Calu3 (cell line): ENCODE measurements at regions not wholly inside any gene's neighbourhood (a gene's known extent, or its start where the extent isn't known, plus 50 kb on each side); places are given as distances from the start of the nearest gene placed in this dataset.
A peak's percentile ranks its signal among the peaks of the same experiment; 100 is the strongest.
"Not testable (repeated sequence)": the region's sequence is repeated elsewhere in the genome, so short reads cannot be mapped to it uniquely, and the experiment has no call there.

Experiments used
- BruUV-seq: library from RNA; stranded (reverse); fragments of 400-500 nt; replicated peaks from 2 replicates; lab custom pipeline; 2021; lab: Mats Ljungman, UMichigan
- CTCF ChIA-PET: fragments of 300-600 bp; sonication (Branson Sonifier 250); formaldehyde crosslinking; loops from one replicate; lab custom pipeline; 2022; ENCODE audit warnings: antibody characterized with exemption; lab: Charles Lee
- DNase-seq: peaks from one replicate; pipeline ENCODE4 v3.0.0; 2022
- H3K27ac Mint-ChIP-seq: one replicate; pipeline ENCODE4 v1.8.0; 2022; ENCODE audit warnings: mixed read lengths; ENCODE audit not compliant: unreplicated experiment
- H3K27me3 Mint-ChIP-seq: one replicate; pipeline ENCODE4 v1.8.0; 2022; ENCODE audit warnings: mixed read lengths; ENCODE audit not compliant: unreplicated experiment
- H3K36me3 Mint-ChIP-seq: one replicate; pipeline ENCODE4 v1.8.0; 2022; ENCODE audit warnings: mild to moderate bottlenecking, moderate library complexity, mixed read lengths; ENCODE audit not compliant: insufficient read depth, unreplicated experiment
- H3K4me1 Mint-ChIP-seq: one replicate; pipeline ENCODE4 v1.8.0; 2022; ENCODE audit warnings: mild to moderate bottlenecking, low read depth, mixed read lengths; ENCODE audit not compliant: unreplicated experiment
- H3K4me3 Mint-ChIP-seq: one replicate; pipeline ENCODE4 v1.8.0; 2022; ENCODE audit warnings: mild to moderate bottlenecking, low read depth, moderate library complexity, mixed read lengths; ENCODE audit not compliant: unreplicated experiment
- H3K9me3 Mint-ChIP-seq: one replicate; pipeline ENCODE4 v1.8.0; 2022; ENCODE audit warnings: low read depth, mixed read lengths; ENCODE audit not compliant: unreplicated experiment
- intact Hi-C: fragments of 100-400 bp; cut with micrococcal nuclease; formaldehyde crosslinking; loops from one replicate; pipeline ENCODE4 v1.10.0; 2022; ENCODE audit not compliant: unreplicated experiment
- TF ChIP-seq, protein P1 (sequence below): fragments of 200-600 bp; IDR thresholded peaks from one replicate; pipeline ENCODE4 v1.8.0; 2022; ENCODE audit warnings: antibody characterized with exemption; ENCODE audit not compliant: unreplicated experiment

GRCh38 chr7:65582518-65583119 lies 209.0 kb downstream of the ZNF92 start:
- DNase-seq, H3K27ac Mint-ChIP-seq, intact Hi-C loops, H3K9me3 Mint-ChIP-seq, H3K36me3 Mint-ChIP-seq, BruUV-seq, H3K4me1 Mint-ChIP-seq, CTCF ChIA-PET, H3K4me3 Mint-ChIP-seq: not testable (repeated sequence)
- H3K27me3 Mint-ChIP-seq: peaks cover 12% of the 10 kb centered on the region

DNA sequence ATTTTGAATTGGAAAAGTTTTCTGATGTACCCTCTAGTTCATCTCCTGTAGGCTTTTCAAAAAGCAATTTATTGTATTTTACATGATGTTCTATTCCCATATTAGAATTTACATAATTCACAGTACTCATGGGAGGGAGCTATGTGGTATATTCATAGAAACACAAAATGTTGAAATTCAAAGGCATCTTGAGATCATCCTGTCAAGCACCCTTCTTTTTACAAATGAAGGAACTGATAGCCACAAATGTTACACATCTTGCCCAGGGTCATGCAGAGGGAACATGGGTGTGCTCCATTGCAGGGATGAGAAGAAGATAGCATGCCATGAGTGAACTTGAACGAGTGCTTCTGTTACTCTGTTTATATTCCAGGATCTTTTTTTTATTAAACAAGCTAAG lies 228.8 kb downstream of the ZNF92 start:
- DNase-seq, H3K9me3 Mint-ChIP-seq, CTCF ChIA-PET, H3K36me3 Mint-ChIP-seq, intact Hi-C loops, BruUV-seq, H3K27ac Mint-ChIP-seq, H3K4me3 Mint-ChIP-seq, H3K4me1 Mint-ChIP-seq: not testable (repeated sequence)
- peaks cover 44% of the 10 kb centered on the region for H3K27me3 Mint-ChIP-seq

DNA sequence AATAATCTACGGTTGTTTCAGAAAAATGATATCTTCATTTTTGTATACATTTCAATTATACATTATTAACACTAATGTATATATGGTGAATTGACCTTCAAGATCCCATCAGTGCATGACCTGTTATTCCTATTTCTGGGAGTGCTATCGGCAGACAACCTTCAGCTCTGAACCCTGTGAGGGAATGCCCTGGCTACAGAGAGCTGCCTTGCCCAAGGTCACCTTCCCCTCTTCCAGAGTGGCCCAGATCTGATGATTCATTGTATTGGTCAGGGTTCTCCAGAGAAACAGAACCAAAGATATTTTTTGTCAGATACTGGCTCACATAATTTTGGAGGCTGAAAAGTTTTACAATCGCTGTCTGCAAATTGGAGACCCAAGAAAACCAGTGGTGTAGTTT lies 235.5 kb downstream of the ZNF92 start:
- no peaks in the 10 kb centered on the region for H3K4me1 Mint-ChIP-seq
- CTCF ChIA-PET: no interaction called here
- TF ChIP-seq, protein P1, sequence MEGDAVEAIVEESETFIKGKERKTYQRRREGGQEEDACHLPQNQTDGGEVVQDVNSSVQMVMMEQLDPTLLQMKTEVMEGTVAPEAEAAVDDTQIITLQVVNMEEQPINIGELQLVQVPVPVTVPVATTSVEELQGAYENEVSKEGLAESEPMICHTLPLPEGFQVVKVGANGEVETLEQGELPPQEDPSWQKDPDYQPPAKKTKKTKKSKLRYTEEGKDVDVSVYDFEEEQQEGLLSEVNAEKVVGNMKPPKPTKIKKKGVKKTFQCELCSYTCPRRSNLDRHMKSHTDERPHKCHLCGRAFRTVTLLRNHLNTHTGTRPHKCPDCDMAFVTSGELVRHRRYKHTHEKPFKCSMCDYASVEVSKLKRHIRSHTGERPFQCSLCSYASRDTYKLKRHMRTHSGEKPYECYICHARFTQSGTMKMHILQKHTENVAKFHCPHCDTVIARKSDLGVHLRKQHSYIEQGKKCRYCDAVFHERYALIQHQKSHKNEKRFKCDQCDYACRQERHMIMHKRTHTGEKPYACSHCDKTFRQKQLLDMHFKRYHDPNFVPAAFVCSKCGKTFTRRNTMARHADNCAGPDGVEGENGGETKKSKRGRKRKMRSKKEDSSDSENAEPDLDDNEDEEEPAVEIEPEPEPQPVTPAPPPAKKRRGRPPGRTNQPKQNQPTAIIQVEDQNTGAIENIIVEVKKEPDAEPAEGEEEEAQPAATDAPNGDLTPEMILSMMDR: no peak
- H3K27ac Mint-ChIP-seq: no peak overlapping the region
- intact Hi-C loops: no loop called here
- H3K27me3 Mint-ChIP-seq: peaks cover 25% of the 10 kb centered on the region
- no peak for DNase-seq
- H3K4me3 Mint-ChIP-seq: no peak overlapping the region
- no peaks in the 10 kb centered on the region for H3K9me3 Mint-ChIP-seq
- no TSS peak for BruUV-seq
- H3K36me3 Mint-ChIP-seq: no peaks in the 10 kb centered on the region

DNA sequence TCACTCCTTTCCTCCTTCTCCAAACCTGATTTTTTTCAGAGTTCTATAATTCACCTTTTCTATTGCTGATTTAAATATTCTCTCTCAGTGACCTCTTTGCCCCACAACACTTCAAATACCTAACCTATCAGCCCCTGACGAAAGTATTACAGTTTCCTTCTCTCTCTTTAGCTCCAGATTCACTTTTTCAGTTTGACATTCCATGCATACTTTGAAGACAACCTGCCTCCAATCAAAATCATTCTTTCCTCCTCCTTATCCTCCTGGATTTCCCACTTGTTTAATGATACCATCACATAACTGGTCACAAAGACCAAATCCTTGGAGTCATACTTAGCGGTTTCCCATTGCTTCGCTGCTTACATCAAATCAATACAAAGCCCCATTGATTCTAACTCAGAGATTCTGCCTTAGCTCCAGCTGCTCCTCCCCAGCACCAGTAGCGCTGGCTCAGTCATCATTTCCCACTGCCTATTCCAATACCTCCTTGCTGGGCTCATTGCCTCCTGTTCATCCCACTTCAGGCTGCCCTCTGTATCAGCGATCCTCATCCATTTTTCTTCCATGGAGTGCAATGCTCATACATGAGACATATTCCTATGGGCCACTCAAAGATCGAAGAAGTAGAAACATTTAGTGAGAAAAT lies 240.1 kb downstream of the ZNF92 start:
- intact Hi-C loops, H3K4me3 Mint-ChIP-seq, H3K36me3 Mint-ChIP-seq, H3K27ac Mint-ChIP-seq, BruUV-seq, H3K4me1 Mint-ChIP-seq, CTCF ChIA-PET, H3K9me3 Mint-ChIP-seq, DNase-seq: not testable (repeated sequence)
- H3K27me3 Mint-ChIP-seq: peaks cover 32% of the 10 kb centered on the region

DNA sequence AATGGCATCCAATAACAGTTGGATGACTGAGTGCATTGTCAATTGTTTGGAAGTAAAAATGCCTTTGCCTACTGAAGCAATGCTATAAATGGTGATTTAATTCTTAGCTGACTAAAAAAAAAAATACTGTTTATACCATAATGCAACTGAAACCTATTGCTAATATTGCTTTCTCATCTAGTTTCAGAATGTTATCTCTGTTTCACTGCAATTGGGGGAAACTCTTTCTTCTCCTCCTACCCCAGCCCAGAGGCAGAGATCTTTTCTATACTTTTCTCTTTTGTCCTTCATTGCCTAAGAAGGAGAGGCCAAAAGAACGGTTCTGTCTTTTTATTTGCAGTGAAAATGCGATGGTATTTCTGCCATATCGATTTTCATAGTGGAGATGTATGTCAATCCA lies 242.5 kb downstream of the ZNF92 start:
- not testable (repeated sequence) for H3K9me3 Mint-ChIP-seq

DNA sequence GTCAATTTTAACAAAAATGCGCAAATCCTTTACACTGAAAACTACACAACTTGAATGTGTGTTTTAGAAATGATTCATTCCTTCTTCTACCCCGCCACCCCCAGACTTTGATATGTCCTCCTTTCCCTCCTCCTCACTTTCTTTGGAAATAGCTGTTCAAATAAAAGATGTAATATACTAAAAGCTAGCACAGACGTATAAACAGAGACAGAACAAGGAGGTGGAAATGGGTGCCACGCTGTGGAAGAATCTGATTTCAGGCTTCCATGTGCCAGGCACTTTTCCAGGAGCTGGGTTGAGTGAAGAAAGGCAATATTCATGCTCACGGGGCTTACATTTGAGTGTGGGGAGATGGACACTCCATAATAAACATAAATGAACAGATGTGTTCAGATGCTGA lies 246.6 kb downstream of the ZNF92 start:
- CTCF ChIA-PET: not testable (repeated sequence)

More for the DNA sequence above, 242.5 kb downstream of the ZNF92 start:
- H3K36me3 Mint-ChIP-seq, H3K4me1 Mint-ChIP-seq, H3K4me3 Mint-ChIP-seq, H3K27ac Mint-ChIP-seq, DNase-seq, BruUV-seq, CTCF ChIA-PET, intact Hi-C loops: not testable (repeated sequence)
- H3K27me3 Mint-ChIP-seq: peaks cover 32% of the 10 kb centered on the region

DNA sequence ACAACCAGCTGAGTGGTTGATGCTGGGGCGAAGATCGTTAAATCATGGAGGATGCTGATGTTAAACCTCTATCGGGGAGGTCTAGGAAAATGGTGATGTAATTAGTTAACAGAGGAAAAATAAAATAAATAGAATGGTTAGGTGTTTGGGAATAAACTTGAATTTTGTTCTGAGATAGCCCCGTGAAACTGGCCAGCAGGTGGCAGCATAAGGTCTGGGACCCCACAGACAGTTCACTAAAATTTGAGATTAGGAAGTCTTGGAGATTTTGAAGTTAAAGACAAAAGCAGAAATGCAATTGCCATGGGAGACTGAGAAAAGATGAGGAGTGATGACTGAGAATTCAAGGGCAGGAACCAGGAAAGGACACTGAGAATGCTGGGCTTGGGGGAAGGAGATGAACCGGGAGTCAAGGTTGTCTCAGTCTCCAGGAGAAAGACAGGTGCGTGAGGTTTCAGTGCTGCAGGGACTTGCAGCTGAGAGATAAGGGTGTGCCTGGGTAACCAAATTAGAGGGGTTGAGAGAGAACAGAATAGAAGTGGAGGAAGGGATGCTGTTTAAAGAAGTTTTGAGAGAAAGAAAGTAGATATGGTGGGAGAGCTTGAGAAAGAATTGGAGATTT lies 248.0 kb downstream of the ZNF92 start:
- H3K9me3 Mint-ChIP-seq, CTCF ChIA-PET, H3K27ac Mint-ChIP-seq, H3K4me3 Mint-ChIP-seq, BruUV-seq, intact Hi-C loops, H3K4me1 Mint-ChIP-seq, H3K36me3 Mint-ChIP-seq: not testable (repeated sequence)
- DNase-seq: peak; percentile 25
- H3K27me3 Mint-ChIP-seq: peaks cover 18% of the 10 kb centered on the region

More for the DNA sequence above, 246.6 kb downstream of the ZNF92 start:
- H3K36me3 Mint-ChIP-seq, H3K9me3 Mint-ChIP-seq, intact Hi-C loops, H3K4me1 Mint-ChIP-seq, DNase-seq, H3K27ac Mint-ChIP-seq, BruUV-seq, H3K4me3 Mint-ChIP-seq: not testable (repeated sequence)
- peaks cover 25% of the 10 kb centered on the region for H3K27me3 Mint-ChIP-seq

DNA sequence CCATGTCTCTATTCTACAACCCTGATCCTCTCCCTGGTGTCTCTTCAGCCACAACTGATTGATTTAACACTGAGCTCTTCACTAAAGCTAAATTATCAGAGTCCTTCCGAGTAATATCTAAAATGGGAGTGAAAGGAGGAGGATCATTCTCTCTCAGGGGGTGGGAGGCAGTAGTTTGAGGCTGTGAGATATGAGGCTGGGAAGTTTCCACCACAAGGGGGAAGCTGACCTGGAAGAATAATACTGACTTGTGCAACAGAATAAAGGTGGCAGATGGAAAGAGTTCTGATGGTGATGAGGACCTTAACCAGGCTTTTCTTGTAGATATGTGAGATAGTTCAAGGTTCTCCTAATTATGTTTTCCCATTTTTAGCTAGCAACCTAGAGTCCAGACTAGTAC lies 241.6 kb upstream of the VKORC1L1 start:
- DNase-seq, intact Hi-C loops, CTCF ChIA-PET, H3K9me3 Mint-ChIP-seq, H3K4me3 Mint-ChIP-seq, H3K4me1 Mint-ChIP-seq, H3K27ac Mint-ChIP-seq, H3K36me3 Mint-ChIP-seq, BruUV-seq: not testable (repeated sequence)
- H3K27me3 Mint-ChIP-seq: peaks cover 11% of the 10 kb centered on the region
